Adrenal gland (tissue), 5 donors: ENCODE measurements at regions not wholly inside any gene's neighbourhood (a gene's known extent, or its start where the extent isn't known, plus 50 kb on each side); places are given as distances from the start of the nearest gene placed in this dataset.

Experiments
- CTCF ChIP-seq, 6 experiments: fragments of 450-650 bp in 4 of 6; fragments of 200-600 bp in 2 of 6; sonication (generic) in 1 of 6; IDR thresholded peaks; 1 replicate in 5 of 6; 2 replicates in 1 of 6; pipeline versions ENCODE4 v1.5.1 to v1.8.0; 2016 to 2021; ENCODE audit warnings: antibody characterized with exemption in 6 of 6, mild to moderate bottlenecking in 2 of 6, moderate library complexity in 1 of 6
- POLR2A ChIP-seq, 2 donors: fragments of 450-650 bp; IDR thresholded peaks; one replicate each; pipeline ENCODE4 v1.6.1; 2017; ENCODE audit warnings: antibody characterized with exemption in 2 of 2, mild to moderate bottlenecking in 2 of 2, moderate library complexity in 1 of 2
- donor health status: DM: no; HTN: no; CAD: no.

- no peak for TF ChIP-seq CTCF (IDR thresholded peaks at IDR 0.05)
- no peak for TF ChIP-seq POLR2A (IDR thresholded peaks at IDR 0.05)
These were observed 73.9 kb downstream of the TEX29 start for GRCh38 chr13:111394211-111394922.
